HG03442 (cell line): ENCODE measurements at regions not wholly inside any gene's neighbourhood (a gene's known extent, or its start where the extent isn't known, plus 50 kb on each side); places are given as distances from the start of the nearest gene placed in this dataset.
"Not testable (repeated sequence)": the region's sequence is repeated elsewhere in the genome, so short reads cannot be mapped to it uniquely, and the experiment has no call there.

ENCODE experiments used
- ATAC-seq: cut with Tn5 transposase; IDR thresholded peaks from one replicate; pipeline ENCODE4 v1.9.1; 2021; ENCODE audit warnings: mild to moderate bottlenecking, moderate library complexity; ENCODE audit not compliant: unreplicated experiment

- ATAC-seq = no peak
Measured at GRCh38 chr2:166831930-166832329, 56.4 kb upstream of the XIRP2 start.

- no peak for ATAC-seq
Measured at GRCh38 chr2:166825914-166826313, 62.4 kb upstream of the XIRP2 start.

GRCh38 chr2:166814335-166814734 is 73.9 kb upstream of the XIRP2 start:
- ATAC-seq = no peak

- no peak for ATAC-seq
Measured at GRCh38 chr2:166812166-166812891, 76.0 kb upstream of the XIRP2 start.

DNA sequence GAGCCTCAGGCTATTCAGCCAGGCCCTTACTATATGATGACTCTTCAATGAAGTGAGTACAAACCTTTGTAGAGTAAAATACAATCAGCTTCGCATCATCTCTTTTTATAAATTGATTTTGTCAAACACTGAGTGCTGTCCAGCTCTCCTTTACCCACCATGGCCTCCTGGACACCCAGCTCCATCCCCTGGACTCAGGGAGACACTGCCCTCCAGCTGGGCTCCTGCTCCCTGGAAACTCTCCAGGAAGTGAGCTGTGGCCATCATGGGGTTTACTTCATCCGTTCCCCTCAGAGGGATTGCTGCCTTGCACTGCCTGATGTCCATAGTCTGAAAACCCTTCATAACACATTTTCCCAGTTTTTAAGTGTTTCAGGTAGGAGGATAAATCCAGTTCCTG is 82.5 kb upstream of the XIRP2 start:
- no peak for ATAC-seq

DNA sequence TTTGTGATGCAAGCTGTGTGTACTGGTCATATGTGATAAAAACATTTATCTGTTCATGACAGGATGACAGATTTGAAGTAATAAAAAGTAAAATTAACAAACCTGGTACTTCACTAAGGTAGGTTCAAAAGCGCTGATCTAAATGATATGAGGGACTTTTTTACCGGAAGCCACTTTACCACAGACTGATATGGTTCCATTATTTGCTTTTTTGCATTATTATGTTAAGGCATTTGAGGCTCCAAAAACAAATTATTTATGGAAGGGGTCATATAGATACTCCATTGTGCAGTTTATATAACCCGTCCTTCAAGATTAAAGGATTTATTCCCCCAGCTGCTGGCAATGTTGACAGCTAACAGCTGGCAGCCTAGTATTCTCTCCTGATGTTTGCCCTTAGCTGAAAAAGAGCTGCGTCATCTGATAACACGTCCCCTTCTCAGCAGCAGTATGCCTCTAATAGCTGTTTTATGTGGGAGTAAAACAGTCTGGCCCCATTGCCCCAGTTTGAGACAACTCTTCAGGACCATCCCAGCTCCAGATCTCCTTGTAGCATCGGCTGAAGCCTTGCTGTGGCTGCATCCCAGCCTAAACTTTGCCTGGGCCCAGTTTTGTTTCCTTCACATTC is 84.8 kb upstream of the XIRP2 start:
- no peak for ATAC-seq

DNA sequence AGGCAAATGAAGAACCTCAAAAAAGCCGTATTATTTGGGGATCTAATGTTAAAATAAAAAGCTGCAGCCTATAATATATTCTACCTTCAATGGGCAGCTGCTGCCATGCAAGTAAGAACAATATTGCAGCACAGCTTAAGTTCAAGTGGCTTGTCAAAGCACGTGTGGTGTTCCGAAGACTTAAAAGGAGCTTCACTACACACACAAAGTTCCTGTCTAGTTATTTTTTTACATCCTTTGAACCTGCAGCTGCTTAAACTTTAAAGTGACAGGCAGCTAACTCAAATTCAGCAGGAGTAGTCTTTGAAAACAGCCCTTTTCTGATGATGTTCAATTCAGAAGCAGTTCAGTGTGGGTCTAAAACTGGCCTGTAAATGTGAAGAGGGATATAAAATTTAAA is 85.8 kb upstream of the XIRP2 start:
- no peak for ATAC-seq

DNA sequence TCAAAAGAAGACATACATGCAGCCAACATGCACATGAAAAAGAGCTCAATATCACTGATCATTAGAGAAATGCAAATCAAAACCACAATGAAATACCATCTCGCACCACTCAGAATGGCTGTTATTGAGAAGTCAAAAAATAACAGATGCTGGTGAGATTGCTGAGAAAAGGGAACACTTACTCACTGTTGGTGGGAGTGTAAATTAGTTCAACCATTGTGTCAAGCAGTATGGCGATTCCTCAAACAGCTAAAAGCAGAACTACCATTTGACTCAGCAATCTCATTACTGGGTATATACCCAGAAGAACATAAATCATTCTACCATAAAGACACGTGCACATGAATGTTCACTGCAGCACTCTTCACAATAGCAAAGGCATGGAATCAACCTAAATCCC is 95.5 kb upstream of the XIRP2 start:
- no peak for ATAC-seq

- no peak for ATAC-seq
Measured at GRCh38 chr2:166786707-166787106, 101.6 kb upstream of the XIRP2 start.

GRCh38 chr2:166784296-166784946 is 103.9 kb upstream of the XIRP2 start:
- no peak for ATAC-seq

DNA sequence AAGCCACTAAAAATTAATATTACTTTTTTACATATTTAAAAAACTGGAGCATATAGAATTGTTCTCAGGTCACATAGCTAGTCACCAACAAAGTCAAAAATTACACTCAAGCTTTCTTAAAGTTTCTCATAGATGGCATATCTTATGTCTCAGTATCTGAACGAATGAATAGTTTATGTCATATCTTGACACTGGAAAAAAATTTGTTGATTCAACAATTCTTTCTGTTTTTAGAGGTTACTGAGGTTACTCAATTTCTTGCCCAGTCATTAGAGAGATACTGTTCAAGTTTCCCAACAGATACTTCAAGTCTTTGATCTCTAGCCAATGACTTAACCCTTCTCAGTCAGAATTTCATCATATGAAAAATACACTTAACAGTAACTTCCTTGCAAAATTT is 113.1 kb upstream of the XIRP2 start:
- ATAC-seq = no peak

GRCh38 chr2:166773308-166773949 is 114.9 kb upstream of the XIRP2 start:
- ATAC-seq = no peak

GRCh38 chr2:166768393-166769123 is 119.7 kb upstream of the XIRP2 start:
- no peak for ATAC-seq

DNA sequence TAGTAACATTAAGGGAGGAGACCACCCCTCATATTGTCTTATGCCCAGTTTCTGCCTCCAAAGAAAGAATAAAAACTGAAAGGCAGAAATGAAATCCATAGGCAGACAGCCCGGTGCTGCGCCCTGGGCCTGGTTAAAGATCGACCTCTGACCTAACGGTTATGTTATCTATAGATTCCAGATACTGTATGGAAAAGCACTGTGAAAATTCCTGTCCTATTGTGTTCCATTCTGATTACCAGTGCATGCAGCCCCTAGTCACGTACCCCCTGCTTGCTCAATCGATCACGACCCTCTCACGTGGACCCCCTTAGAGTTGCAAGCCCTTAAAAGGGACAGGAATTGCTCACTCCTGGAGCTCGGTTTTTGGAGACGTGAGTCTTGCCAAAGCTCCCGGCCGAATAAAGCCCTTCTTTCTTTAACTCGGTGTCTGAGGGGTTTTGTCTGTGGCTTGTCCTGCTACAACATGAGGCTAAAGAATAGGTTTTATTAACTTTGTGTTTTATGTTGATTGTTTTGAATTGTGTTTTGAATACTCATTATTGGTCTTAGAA is 121.4 kb upstream of the XIRP2 start:
- not testable (repeated sequence) for ATAC-seq

GRCh38 chr2:166766220-166766619 is 122.1 kb upstream of the XIRP2 start:
- ATAC-seq = no peak

DNA sequence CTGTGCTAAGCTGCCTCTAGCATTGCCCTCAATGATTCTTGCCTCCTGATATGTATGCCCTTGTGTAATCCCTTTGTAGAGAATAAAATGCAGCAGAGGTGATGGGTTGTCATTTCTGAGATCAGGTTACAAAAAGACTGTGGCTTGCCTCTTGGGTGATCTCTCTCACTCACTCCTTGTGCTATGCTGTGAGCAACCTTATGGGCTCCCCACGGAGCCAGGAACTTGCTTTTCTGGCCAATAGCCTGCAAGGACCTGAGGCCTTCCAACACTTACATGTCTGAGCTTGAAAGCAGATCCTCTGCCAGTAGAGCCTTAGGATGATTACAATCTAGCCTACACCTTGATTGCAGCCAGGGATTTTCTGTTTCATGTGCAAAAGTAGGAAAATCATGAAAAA is 123.1 kb upstream of the XIRP2 start:
- ATAC-seq = no peak

- ATAC-seq = no peak
Measured at GRCh38 chr2:166764702-166765101, 123.6 kb upstream of the XIRP2 start.

- ATAC-seq = no peak
Measured at GRCh38 chr2:166764216-166764615, 124.1 kb upstream of the XIRP2 start.

DNA sequence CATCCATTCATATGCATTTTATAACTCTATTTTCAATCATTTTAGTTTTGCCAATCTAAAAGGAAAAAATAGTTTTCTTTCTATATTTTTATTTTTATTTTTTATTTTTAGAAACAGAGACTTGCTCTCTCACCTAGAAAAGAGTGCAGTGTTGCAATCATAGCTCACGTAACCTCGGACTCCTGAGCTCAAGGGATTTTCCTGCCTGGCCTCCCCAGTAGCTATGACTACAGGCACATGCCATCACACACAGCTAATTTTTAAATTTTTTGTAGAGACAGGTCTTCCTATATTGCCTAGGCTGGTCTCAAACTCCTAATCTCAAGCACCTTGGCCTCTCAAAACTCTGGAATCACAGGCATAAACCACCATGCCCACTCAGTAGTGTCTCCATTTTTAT is 125.5 kb upstream of the XIRP2 start:
- no peak for ATAC-seq

GRCh38 chr2:166758956-166759355 is 129.3 kb upstream of the XIRP2 start:
- ATAC-seq = no peak

GRCh38 chr2:166750624-166751023 is 137.7 kb upstream of the XIRP2 start:
- ATAC-seq = no peak
